ENCODE measurements at regions not wholly inside any gene's neighbourhood (a gene's known extent, or its start where the extent isn't known, plus 50 kb on each side); places are given as distances from the start of the nearest gene placed in this dataset.

DNA sequence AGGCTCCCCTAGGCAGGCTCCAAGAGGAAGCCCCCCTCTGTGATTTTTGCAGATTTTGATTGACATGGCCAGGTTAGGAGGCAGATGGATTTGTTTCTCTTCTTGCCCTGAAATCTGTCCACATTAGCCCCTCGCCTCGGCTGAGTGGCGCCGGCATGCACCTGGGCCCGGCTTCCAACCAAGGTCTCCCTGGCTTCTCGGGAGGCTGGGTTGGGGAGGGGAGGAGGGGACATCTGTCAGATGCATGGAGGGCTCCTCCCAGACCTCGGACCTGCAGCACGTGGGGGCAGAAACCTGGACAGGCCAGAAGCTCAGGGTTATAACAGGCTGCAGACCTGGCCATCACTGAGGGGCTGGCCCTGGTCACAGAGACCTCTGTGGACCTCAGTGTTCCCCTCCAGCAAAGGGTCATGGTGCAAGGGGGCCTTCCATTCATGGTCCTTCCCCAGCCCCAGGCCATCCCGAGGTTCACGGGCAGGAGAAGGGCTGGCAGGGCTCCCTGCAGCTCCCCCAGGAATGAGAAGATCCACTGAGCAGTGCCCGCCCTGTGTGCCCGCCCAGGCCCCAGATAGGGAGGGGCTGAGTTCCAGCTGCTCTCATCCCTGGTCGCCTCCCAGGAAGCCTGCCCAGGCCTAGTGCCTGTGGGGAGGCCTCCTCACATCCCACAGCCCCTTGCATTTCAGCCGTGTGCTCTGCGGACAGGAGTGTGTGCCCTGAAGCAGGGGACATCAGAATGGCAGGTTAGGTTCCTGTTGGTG, 747.8 kb downstream of the BRD1 start:
- TF ChIP-seq CTCF (IDR thresholded peaks at IDR 0.05; ENCODE audit: low read depth, low read length) = no peak
- DNase-seq (ENCODE audit: extremely low read depth, low read depth) = no peak

GRCh38 chr22:49079027-49079725, 748.5 kb downstream of the BRD1 start:
- no peak for TF ChIP-seq CTCF (IDR thresholded peaks at IDR 0.05; ENCODE audit: low read depth, low read length)
- DNase-seq (ENCODE audit: extremely low read depth, low read depth) = no peak

DNA sequence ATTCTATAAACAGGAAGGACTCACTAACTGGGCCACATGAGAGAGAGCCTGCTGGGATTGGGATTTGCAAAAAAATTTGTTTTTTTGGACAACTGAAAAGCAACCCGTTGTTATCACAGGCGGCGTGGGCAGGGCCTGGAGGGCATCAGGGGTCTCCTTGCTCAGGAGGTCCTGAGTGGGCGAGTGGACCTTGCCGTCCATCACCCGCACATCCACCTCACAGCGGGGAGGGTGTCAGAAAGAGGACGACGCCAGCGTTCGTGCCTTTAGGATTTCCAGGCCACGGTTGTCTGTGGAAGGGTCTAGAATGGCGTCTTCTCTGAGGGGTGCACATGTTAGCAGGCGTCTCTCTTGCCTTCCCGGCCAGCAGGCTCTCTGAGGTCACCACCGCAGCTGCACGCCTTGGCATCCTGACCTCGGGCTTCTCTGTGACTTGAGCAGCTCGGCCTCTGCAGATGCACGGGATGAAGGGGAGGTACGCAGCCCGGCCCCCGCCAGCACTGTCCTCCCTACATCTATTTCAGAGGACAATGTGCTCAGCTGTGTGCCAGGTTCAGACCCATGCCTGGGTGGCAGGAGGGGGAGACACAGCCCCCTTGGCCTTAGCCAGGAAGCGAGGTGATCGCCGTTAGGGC, 749.5 kb downstream of the BRD1 start:
- DNase-seq (ENCODE audit: extremely low read depth, low read depth) = no peak
- TF ChIP-seq CTCF (IDR thresholded peaks at IDR 0.05; ENCODE audit: low read depth, low read length) = no peak

GRCh38 chr22:49077586-49077985, 750.1 kb downstream of the BRD1 start:
- no peak for TF ChIP-seq CTCF (IDR thresholded peaks at IDR 0.05; ENCODE audit: low read depth, low read length)
- DNase-seq (ENCODE audit: extremely low read depth, low read depth) = no peak

- DNase-seq (ENCODE audit: extremely low read depth, low read depth) = no peak
- TF ChIP-seq CTCF (IDR thresholded peaks at IDR 0.05; ENCODE audit: low read depth, low read length) = no peak
Measured at GRCh38 chr22:49077036-49077393, 750.7 kb downstream of the BRD1 start.

- TF ChIP-seq CTCF (IDR thresholded peaks at IDR 0.05; ENCODE audit: low read depth, low read length) = no peak
- no peak for DNase-seq (ENCODE audit: extremely low read depth, low read depth)
Measured at GRCh38 chr22:49076300-49077035, 751.2 kb downstream of the BRD1 start.
